MM.1S (cell line): ENCODE measurements at regions not wholly inside any gene's neighbourhood (a gene's known extent, or its start where the extent isn't known, plus 50 kb on each side); places are given as distances from the start of the nearest gene placed in this dataset.

ENCODE experiments used
- CTCF ChIP-seq: fragments of 300-600 bp; sonication (generic); IDR thresholded peaks from 2 replicates; pipeline ENCODE4 v1.5.1; 2016; ENCODE audit warnings: antibody characterized with exemption, low read length, mixed read lengths
- EZH2 ChIP-seq: fragments of 300-600 bp; sonication (generic); optimal IDR thresholded peaks from 2 replicates; pipeline ENCODE3; 2017; ENCODE audit warnings: low read depth, mild to moderate bottlenecking, antibody characterized with exemption, low read length, mixed read lengths
- EZH2phosphoT487 ChIP-seq: fragments of 300-600 bp; sonication (generic); IDR thresholded peaks from 2 replicates; pipeline ENCODE4 v1.6.1; 2018; ENCODE audit warnings: antibody characterized with exemption, low read length

- TF ChIP-seq EZH2phosphoT487 (no peak), CTCF (no peak), EZH2 (no peak)
Observed at GRCh38 chr6:105747823-105748405, 338.2 kb upstream of the PRDM1 start.
